GM12878 (cell line): ENCODE measurements at regions not wholly inside any gene's neighbourhood (a gene's known extent, or its start where the extent isn't known, plus 50 kb on each side); places are given as distances from the start of the nearest gene placed in this dataset.

Experiments
- ATAC-seq: fragments of 200-7000 bp; cut with Tn5 transposase; 3 replicates; pipeline ENCODE4 v1.9.1; 2020; ENCODE audit warnings: mild to moderate bottlenecking, moderate library complexity
- BruUV-seq: library from RNA; stranded (reverse); fragments of 400-500 nt; replicated peaks from 2 replicates; lab custom pipeline; 2021; lab: Mats Ljungman, UMichigan
- CTCF ChIA-PET: fragments of 300-600 bp; sonication (Branson Sonifier 250); formaldehyde crosslinking; extraction: SDS; loops from one replicate; lab custom pipeline; 2021; ENCODE audit warnings: inconsistent platforms; lab: Yijun Ruan, JAX
- POLR2A ChIA-PET: fragments of 350-600 bp; formaldehyde crosslinking; extraction: SDS; loops from one replicate; lab custom pipeline; 2021; ENCODE audit warnings: inconsistent platforms; lab: Charles Lee
- RAD21 ChIA-PET: fragments of 300-600 bp; sonication (Branson Sonifier 250); formaldehyde crosslinking; loops from one replicate; lab custom pipeline; 2023; ENCODE audit warnings: antibody characterized with exemption; ENCODE audit not compliant: unreplicated experiment; lab: Charles Lee
- SMC1A ChIA-PET: fragments of 300-600 bp; sonication (Branson Sonifier 250); formaldehyde crosslinking; loops from one replicate; lab custom pipeline; 2023; ENCODE audit not compliant: unreplicated experiment, uncharacterized antibody; lab: Charles Lee
- DNase-seq: peaks from one replicate; pipeline ENCODE4 v3.0.0-alpha.2; 2011; ENCODE audit warnings: low read depth, low spot score
- FAIRE-seq: peaks from 3 replicates; lab custom pipeline; 2011; peaks lifted over from hg19 to GRCh38; lab: Jason Lieb, UNC
- H2AFZ ChIP-seq: 2 replicates; pipeline ENCODE4 v1.6.0; 2011; ENCODE audit warnings: low read depth, low read length, control low read depth; ENCODE audit not compliant: control insufficient read depth
- H3K27ac ChIP-seq: 2 replicates; pipeline ENCODE4 v1.5.1; 2011; ENCODE audit warnings: control low read depth; ENCODE audit not compliant: control insufficient read depth, insufficient read depth
- H3K27me3 ChIP-seq, 2 experiments: replicated peaks in 1 of 2; 2 replicates each; pipeline versions ENCODE4 v1.6.0 to v1.6.1; 2011; ENCODE audit warnings: low read length in 1 of 2; ENCODE audit not compliant: control insufficient read depth in 2 of 2, insufficient read depth in 2 of 2
- H3K36me3 ChIP-seq, 2 experiments: 2 replicates each; pipeline ENCODE4 v1.5.1; 2011; ENCODE audit warnings: low read length in 1 of 2; ENCODE audit not compliant: control insufficient read depth in 2 of 2, insufficient read depth in 2 of 2
- H3K4me1 ChIP-seq: 2 replicates; pipeline ENCODE4 v1.6.1; 2011; ENCODE audit warnings: mild to moderate bottlenecking, low read length, moderate library complexity, mixed read lengths; ENCODE audit not compliant: control insufficient read depth, insufficient read depth
- H3K4me2 ChIP-seq: 2 replicates; pipeline ENCODE4 v1.6.0; 2011; ENCODE audit warnings: control low read depth; ENCODE audit not compliant: control insufficient read depth, insufficient read depth
- H3K4me3 ChIP-seq: fragments of 200-600 bp; sonication (generic); 2 replicates; pipeline ENCODE4 v1.5.1; 2016
- H3K79me2 ChIP-seq: 2 replicates; pipeline ENCODE4 v1.6.0; 2011; ENCODE audit warnings: low read length; ENCODE audit not compliant: control insufficient read depth, insufficient read depth
- H3K9ac ChIP-seq: 2 replicates; pipeline ENCODE4 v1.8.0; 2011; ENCODE audit warnings: low read length, control low read depth, mixed read lengths; ENCODE audit not compliant: control insufficient read depth, insufficient read depth
- H3K9me3 ChIP-seq: replicated peaks from 3 replicates; pipeline ENCODE4 v1.5.1; 2011; ENCODE audit warnings: mild to moderate bottlenecking, low read length; ENCODE audit not compliant: control insufficient read depth, insufficient read depth
- H4K20me1 ChIP-seq: 2 replicates; pipeline ENCODE4 v1.6.0; 2011; ENCODE audit not compliant: control insufficient read depth, insufficient read depth
- CHD1 ChIP-seq: IDR thresholded peaks from 2 replicates; pipeline ENCODE4 v1.6.1; 2012; ENCODE audit warnings: low read depth, low read length, improper control_type of control experiment
- CREB1 ChIP-seq: IDR thresholded peaks from 2 replicates; pipeline ENCODE4 v1.6.1; 2012; ENCODE audit warnings: low read depth, mild to moderate bottlenecking, inconsistent platforms
- LARP7 ChIP-seq: fragments of 450-650 bp; IDR thresholded peaks from 2 replicates; pipeline ENCODE4 v1.6.1; 2017; ENCODE audit warnings: mild to moderate bottlenecking
- NBN ChIP-seq: fragments of 450-650 bp; IDR thresholded peaks from 2 replicates; pipeline ENCODE4 v1.6.1; 2016
- NFYA ChIP-seq: IDR thresholded peaks from 2 replicates; pipeline ENCODE4 v1.6.1; 2011; ENCODE audit warnings: low read depth, mild to moderate bottlenecking, low read length, improper control_type of control experiment, borderline replicate concordance
- NR2F1 ChIP-seq: fragments of 450-650 bp; conservative IDR thresholded peaks from 2 replicates; pipeline ENCODE4 v1.6.1; 2017; ENCODE audit warnings: mild to moderate bottlenecking
- NRF1 ChIP-seq: conservative IDR thresholded peaks from 2 replicates; pipeline ENCODE4 v1.6.1; 2011; ENCODE audit warnings: mild to moderate bottlenecking, low read depth, low read length, improper control_type of control experiment
- POLR2AphosphoS2 ChIP-seq: IDR thresholded peaks from 2 replicates; pipeline ENCODE4 v1.6.1; 2011; ENCODE audit warnings: low read depth, mild to moderate bottlenecking, low read length, improper control_type of control experiment, moderate library complexity
- POU2F2 ChIP-seq: IDR thresholded peaks from 3 replicates; pipeline ENCODE4 v1.6.1; 2011; ENCODE audit warnings: low read depth, mild to moderate bottlenecking, low read length, borderline replicate concordance
- SIN3A ChIP-seq: IDR thresholded peaks from 2 replicates; pipeline ENCODE4 v1.6.1; 2012; ENCODE audit warnings: low read depth, low read length, improper control_type of control experiment
- STAT3 ChIP-seq: IDR thresholded peaks from 2 replicates; pipeline ENCODE4 v1.6.1; 2011; ENCODE audit warnings: low read depth, low read length, improper control_type of control experiment
- SUPT20H ChIP-seq: IDR thresholded peaks from 2 replicates; pipeline ENCODE4 v1.6.1; 2011; ENCODE audit warnings: low read depth, mild to moderate bottlenecking, low read length, moderate library complexity, borderline replicate concordance; ENCODE audit not compliant: control insufficient read depth
- WGBS: methylation state at CpG from one replicate; pipeline ENCODE4 v1.1.6; 2016; ENCODE audit warnings: low lambda C conversion rate; ENCODE audit not compliant: insufficient replicate concordance, insufficient coverage; ENCODE audit errors: missing lambda C conversion rate; 5-methylcytosine and 5-hydroxymethylcytosine counted together
- in situ Hi-C: fragments of 300-500 bp; cut with MboI; formaldehyde crosslinking; loops from 9 replicates; pipeline ENCODE4 v1.14.3; 2018; ENCODE audit warnings: mixed read lengths
- intact Hi-C: fragments of 100-400 bp; cut with micrococcal nuclease; formaldehyde crosslinking; loops from one replicate; pipeline ENCODE4 v1.14.2; 2022; ENCODE audit not compliant: unreplicated experiment
- TF ChIP-seq, protein P1 (sequence below): fragments of 150-350 bp; IDR thresholded peaks from 2 replicates; pipeline ENCODE4 v1.6.1; 2014; ENCODE audit warnings: mild to moderate bottlenecking, low read depth, low read length

DNA sequence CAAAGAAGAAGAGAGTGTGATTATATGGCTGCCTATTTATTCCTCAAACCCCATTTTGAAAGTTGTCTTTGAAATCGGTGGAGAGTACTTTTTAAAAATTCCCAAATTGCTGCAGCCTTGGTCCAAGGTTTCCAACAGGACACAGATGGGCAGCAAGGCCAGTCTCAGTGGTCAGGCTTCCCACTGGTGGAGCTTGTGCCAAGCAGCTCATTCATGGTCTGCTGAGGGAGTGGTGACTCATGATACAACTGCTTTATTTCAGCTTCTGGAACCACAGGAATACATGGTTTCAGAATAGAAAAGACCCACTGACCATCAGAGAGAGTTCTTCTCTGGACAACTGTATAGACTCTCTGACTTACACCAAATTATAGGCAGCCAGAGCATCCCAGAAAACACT lies 673.1 kb upstream of the KLF4 start (continued):
- TF ChIP-seq NFYA, result no peak
- TF ChIP-seq CHD1, result no peak
- TF ChIP-seq SIN3A, result no peak
- TF ChIP-seq NR2F1, result no peak

DNA sequence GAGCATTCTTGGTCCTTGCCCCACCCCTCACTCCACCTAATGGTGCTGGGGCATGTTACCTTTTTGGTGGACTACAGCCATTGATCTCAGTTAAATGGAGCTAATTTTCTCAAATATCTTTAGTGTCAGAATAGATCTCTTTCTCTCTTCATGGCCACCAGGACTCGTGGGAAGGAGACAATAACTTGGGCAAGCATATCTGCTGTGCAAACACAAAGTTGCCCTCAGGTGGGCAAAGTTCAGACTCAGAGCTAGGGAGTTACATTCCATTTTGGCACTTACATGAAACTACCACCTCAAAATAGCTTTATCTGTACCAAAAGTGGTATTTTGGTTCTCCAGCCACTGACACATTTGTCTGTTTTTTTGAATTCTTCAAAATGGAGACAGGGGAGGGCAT lies 671.9 kb upstream of the KLF4 start:
- Histone ChIP-seq H3K4me1 (no peaks in the 10 kb centered on the region), H3K27ac (no peak overlapping the region), H3K9ac (no peak overlapping the region), H3K36me3 (no peaks in the 10 kb centered on the region), H3K4me2 (no peak overlapping the region), H4K20me1 (no peaks in the 10 kb centered on the region), H3K27me3 (no peaks in the 10 kb centered on the region), H3K79me2 (no peaks in the 10 kb centered on the region), H2AFZ (no peak overlapping the region), H3K9me3 (no peaks in the 10 kb centered on the region), H3K4me3 (no peak overlapping the region)
- intact Hi-C loops (no loop called here), in situ Hi-C loops (no loop called here)
- 0% methylated on average over 1 of the region's 1 CpG for WGBS
- FAIRE-seq, result no peak
- no peak for DNase-seq
- ChIA-PET CTCF (no interaction called here), SMC1A (no interaction called here), POLR2A (no interaction called here), RAD21 (no interaction called here)
- BruUV-seq, result no TSS peak
- no peak for ATAC-seq
- no peak for TF ChIP-seq NBN
- no peak for TF ChIP-seq POLR2AphosphoS2
- TF ChIP-seq, protein P1, sequence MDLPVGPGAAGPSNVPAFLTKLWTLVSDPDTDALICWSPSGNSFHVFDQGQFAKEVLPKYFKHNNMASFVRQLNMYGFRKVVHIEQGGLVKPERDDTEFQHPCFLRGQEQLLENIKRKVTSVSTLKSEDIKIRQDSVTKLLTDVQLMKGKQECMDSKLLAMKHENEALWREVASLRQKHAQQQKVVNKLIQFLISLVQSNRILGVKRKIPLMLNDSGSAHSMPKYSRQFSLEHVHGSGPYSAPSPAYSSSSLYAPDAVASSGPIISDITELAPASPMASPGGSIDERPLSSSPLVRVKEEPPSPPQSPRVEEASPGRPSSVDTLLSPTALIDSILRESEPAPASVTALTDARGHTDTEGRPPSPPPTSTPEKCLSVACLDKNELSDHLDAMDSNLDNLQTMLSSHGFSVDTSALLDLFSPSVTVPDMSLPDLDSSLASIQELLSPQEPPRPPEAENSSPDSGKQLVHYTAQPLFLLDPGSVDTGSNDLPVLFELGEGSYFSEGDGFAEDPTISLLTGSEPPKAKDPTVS, result no peak
- no peak for TF ChIP-seq NRF1
- TF ChIP-seq STAT3, result no peak
- no peak for TF ChIP-seq POU2F2
- TF ChIP-seq CREB1, result no peak
- no peak for TF ChIP-seq SUPT20H
- no peak for TF ChIP-seq LARP7
